M059J (cell line): ENCODE measurements at regions not wholly inside any gene's neighbourhood (a gene's known extent, or its start where the extent isn't known, plus 50 kb on each side); places are given as distances from the start of the nearest gene placed in this dataset.
"Not testable (repeated sequence)": the region's sequence is repeated elsewhere in the genome, so short reads cannot be mapped to it uniquely, and the experiment has no call there.

Experiments used
- DNase-seq: peaks from one replicate; pipeline ENCODE4 v3.0.0-alpha.2; 2012; ENCODE audit warnings: low read depth

GRCh38 chr11:96782632-96783031 lies 392.8 kb downstream of the JRKL start:
- no peak for DNase-seq

- no peak for DNase-seq
These were observed 393.5 kb downstream of the JRKL start for GRCh38 chr11:96783311-96783710.

DNA sequence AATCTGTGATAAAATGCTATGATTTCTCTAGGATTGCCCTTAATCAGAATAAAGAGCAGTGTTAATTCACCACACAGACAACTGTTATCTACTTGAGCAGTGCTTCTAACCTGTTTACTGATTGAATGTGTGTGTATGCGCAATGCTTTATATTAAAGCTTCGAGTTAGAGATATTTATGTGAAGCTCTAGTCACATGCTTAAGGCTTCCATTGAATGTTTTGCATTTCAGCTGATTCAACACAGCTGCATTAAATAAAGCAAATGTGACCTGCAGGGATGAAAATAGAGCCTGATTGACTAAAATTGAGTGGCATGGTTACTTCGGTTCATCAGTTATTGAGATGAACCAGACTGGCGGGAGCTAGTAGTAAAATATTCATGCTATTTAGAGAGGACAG lies 395.3 kb downstream of the JRKL start:
- DNase-seq, result no peak

- DNase-seq, result peak; percentile 11
These were observed 404.3 kb downstream of the JRKL start for GRCh38 chr11:96794152-96794551.

- DNase-seq, result no peak
These were observed 408.6 kb downstream of the JRKL start for GRCh38 chr11:96798445-96798844.

DNA sequence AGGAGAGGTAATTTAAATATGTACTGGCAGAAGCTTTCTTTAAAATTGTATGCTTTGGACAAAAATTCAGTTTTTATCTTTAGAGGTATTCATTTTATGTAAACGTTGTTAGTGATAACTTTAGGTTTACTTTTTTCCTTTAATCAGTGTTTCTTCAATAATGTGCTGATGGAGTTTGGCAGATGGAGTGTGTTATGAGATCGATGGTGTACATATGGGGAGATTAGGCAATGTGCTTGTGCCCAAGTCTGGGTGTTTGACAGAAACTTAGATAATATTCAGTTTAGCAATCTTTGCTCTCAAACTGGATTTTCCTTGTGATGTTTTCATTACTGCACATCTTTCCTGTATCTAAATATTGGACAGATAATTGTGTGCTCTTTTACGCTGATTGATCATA lies 425.4 kb downstream of the JRKL start:
- DNase-seq, result no peak

DNA sequence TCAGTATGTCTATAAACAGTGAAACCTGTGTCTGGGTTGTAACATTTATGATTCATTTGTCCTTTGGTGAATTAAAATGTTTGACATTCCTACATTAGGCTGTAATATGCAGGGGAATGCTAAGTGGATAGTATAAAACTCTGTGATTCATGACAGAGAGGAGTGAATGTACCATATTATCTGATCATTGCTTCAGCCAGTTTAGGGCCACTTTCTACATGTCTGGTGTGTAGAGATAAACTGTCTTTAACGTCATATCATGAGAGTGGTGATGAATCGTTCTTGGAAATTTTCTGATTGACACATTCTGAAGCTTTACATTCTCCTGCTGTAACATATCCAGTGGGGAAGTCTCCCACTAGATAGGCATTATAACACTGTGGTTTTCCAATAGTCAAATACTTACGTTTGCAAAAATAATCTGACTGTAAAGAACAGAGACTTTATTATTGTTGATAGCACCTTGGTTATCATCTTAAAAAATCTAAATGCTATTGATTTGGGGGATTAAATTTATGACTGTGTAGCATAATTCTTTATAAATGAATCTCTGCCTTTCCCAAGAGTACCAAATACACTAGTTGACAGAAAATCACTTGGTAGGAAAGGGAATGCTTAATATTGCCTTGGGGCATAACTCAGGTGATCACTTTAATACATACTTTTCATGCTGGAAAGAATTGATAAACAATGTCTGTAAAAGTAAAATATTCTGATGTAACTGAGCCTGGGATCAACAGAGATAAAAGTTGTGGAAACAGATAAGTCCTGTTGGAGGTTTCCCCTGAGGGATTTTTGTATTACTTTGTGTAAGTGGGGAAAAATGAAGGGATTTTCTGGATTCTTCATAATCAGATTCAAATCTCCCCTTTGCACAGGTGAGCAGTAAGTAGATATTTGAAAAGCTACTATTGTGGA lies 427.9 kb downstream of the JRKL start:
- peak; percentile 73 for DNase-seq

DNA sequence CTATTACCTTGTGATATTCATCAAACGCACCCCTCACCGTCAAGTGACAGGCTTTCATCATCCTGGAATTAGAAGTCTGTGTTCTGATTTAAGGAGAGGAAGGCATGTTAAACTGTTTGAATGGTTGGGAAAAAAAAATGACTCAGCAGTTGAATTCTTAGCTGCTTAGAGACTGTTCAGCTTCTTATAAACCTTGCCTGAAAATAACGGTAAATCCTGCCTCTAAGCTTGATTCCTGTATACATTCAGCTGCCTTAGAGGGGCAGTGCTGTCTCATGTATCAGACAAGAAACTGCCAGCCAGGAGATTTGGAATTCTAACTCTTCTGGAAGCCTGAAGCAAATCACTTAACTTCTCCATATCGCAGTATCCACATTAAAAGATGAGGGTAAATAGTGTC lies 437.4 kb downstream of the JRKL start:
- DNase-seq, result peak; percentile 60

GRCh38 chr11:96841792-96842191 lies 452.0 kb downstream of the JRKL start:
- no peak for DNase-seq

GRCh38 chr11:96842731-96843130 lies 452.9 kb downstream of the JRKL start:
- DNase-seq, result no peak

DNA sequence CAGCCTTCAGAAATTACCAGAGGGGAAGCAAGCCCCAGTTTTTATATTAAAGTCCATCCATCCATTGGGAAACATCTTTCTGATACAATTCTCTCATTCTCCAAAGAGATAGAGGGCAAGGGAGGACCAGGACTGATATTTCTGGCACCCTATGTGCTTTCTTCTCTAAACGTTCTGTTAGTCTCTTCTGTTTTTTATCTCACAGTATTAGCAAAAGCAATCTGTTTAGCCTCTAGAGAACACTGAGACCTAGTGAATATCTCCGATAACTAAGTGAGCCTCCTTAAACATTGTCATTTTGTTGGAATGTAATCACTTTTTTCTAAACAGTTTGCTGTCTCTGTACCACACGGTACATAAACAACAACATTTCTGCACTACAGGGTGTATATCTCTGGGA lies 464.6 kb downstream of the JRKL start:
- no peak for DNase-seq

DNA sequence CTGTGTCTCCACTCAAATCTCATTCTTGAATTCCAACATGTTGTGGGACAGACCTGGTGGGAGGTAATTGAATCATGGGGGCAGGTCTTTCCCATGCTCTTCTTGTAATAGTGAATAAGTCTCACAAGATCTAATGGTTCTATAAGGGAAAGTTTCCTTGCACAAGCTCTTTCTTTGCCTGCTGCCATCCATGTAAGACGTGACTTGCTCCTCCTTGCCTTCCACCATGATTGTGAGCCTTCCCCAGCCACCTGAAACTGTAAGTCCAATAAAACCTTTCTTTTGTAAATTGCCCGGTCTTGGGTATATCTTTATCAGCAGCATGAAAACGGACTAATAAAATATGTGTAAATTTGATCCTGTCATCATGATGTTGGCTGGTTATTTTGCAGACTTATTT lies 471.9 kb downstream of the JRKL start:
- DNase-seq, result not testable (repeated sequence)

DNA sequence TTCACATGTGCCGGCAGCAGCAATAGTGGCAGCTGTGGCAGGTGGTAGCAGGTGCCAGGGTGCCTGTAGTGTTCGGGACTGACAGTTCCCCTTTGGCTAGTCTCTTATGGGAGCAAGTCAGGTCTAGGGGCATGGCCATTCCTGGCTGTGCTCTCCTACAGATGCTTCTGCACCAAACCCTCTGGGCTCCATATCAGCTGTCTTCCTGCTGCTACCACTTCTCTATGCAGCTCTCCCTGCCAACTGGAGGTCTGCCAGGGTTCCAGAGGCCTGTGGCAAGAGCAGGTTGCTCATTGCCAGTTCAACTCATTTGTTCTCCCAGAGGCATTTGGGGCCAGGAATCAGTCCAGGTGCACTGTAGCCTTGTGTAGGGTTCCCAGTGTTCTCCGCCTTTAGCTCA lies 473.7 kb downstream of the JRKL start:
- DNase-seq, result peak; percentile 15

- no peak for DNase-seq
These were observed 475.2 kb downstream of the JRKL start for GRCh38 chr11:96865020-96865419.

GRCh38 chr11:96869207-96869606 lies 479.4 kb downstream of the JRKL start:
- peak; percentile 32 for DNase-seq

- DNase-seq, result peak; percentile 14
These were observed 485.9 kb downstream of the JRKL start for GRCh38 chr11:96875712-96876111.

DNA sequence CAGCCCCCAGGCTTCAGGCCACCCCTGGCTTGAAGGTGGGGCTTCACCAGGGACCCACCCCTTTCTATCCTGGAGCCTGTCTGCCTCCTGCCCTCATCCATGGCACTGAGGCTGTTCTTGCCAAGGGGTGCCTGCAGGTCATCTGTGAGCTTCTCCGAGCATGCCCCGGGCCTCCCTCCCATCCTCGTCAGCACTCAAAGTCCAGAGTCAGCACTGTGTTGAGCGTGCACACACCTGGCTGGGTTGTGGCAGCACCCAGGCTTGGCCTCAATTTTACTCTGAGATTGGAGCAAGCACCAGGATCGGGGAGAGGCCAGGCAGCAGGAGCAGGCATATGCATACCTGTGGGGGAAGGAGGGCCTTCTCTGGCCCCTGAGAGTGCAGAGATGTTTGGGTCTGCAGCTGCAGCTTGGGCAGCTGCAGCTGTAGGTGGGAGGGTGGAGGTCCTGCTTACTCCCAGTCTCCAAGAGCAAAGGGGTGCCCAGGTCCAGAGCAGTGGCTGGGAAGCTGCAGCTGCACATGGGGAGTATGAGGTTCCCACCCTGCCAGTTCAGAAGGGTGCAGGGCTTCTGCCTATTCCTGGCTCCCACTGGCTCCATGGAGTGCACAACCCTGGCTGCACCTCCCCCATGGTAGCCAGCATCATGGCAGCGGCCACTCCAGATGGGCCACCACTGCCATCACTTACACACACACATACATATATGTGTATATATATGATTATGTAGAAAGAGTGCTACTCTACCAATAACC lies 488.7 kb downstream of the JRKL start:
- DNase-seq, result no peak

DNA sequence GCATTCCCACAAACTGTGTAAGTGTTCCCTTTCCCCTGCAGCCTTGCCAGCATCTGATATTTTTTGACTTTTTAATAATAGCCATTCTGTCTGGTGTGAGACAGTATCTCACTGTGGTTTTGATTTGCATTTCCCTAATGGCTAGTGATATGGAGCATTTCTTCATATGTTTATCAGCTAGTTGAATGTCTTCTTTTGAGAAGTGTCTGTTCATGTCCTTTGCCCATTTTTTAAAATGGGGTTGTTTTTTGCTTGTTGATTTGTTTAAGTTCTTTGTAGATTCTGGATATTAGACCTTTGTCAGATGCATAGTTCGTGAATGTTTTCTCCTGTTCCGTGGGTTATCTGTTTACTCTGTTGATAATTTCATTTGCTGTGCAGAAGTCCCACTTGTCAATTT lies 492.8 kb downstream of the JRKL start:
- DNase-seq, result not testable (repeated sequence)

DNA sequence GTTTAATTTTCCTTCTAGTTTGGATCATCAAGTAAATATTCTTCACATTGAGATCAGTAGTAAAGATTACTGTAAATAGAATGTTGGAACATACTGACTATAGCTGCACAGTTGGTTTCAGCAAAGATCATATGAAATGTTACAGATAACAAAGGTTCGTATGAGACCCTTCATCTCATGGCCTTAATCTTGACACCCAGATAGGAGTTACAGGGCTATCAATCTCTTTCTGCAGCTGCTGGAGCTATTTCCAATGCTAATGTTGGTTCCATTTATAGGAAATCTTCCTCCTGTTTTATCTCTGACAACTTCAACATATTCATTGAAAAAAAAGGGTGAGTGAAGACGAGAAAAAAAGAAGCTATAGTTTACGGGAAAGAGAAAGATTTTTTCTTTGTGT lies 495.6 kb downstream of the JRKL start:
- no peak for DNase-seq

GRCh38 chr11:96885912-96886311 lies 496.1 kb downstream of the JRKL start:
- no peak for DNase-seq

DNA sequence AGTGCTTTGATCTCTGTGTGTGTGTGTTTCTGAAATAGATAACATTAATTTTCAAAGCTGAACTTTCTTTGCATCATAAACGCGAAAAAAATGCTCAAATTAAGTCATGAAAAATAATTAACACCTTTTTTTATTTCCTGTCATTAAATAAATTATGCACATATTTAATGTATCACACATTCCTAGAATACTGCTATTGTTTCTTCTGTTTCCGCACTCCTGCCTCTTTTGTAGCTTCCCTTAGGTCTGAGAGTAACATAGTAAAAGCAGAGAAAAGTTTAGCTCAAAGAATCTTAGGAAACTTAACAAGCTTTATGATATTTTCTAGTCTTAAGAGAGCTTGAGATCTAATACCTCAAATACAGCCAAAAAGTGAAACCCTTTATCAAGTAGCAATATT lies 504.2 kb downstream of the JRKL start:
- DNase-seq, result no peak

DNA sequence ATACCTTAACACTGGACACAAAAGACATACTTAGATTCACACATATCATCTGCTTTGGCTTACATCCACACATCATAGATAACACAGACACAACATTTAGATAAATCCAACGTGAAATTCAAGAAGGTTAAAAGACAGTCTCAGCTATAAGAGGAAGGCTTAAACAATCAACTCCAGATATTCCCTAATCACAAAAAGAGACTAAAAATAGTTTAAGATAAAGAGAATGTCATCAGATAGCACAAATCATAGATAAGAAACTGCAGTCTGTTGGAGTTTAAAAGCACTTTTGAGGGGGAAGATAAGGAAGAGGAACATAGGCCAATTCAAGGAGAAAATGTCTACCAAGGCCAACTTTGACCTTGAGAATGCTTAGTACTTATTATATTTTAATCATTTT lies 504.8 kb downstream of the JRKL start:
- DNase-seq, result no peak

DNA sequence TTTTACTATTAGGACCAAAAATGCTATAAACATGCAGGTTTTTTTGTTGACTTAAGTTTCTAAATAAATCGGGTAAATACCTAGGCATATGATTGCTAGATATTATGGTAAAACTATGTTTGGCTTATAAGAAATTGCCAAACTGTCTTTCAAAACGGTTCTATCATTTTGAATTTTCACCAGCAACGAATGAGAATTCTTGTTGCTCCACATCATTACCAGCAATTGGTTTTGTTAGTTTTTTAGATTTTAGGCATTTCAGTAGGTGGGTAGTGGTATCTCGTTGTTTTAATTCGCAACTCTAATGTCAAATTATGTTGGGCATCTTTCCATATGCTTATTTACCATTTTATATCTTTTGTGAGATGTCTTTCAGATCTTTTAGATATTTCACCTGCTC lies 510.2 kb downstream of the JRKL start:
- no peak for DNase-seq
